NK-92 treated with Interleukin-12 subunit alpha and Interleukin-12 subunit beta, amount 100 ng/mL, for 24 hours (cell line): ENCODE measurements at regions not wholly inside any gene's neighbourhood (a gene's known extent, or its start where the extent isn't known, plus 50 kb on each side); places are given as distances from the start of the nearest gene placed in this dataset.

ENCODE experiments used
- DNase-seq: peaks from one replicate; lab custom pipeline; 2025; lab: John Stamatoyannopoulos, UW

GRCh38 chr1:87926131-87926830 is 597.6 kb downstream of the LMO4 start:
- no peak for DNase-seq

- DNase-seq, result no peak
These were observed 598.2 kb downstream of the LMO4 start for GRCh38 chr1:87926921-87927320.

GRCh38 chr1:87927391-87928280 is 599.0 kb downstream of the LMO4 start:
- DNase-seq, result no peak

GRCh38 chr1:87928623-87929022 is 599.9 kb downstream of the LMO4 start:
- no peak for DNase-seq

- no peak for DNase-seq
These were observed 601.2 kb downstream of the LMO4 start for GRCh38 chr1:87929906-87930305.

GRCh38 chr1:87930796-87931195 is 602.1 kb downstream of the LMO4 start:
- DNase-seq, result no peak

GRCh38 chr1:87933171-87933570 is 604.5 kb downstream of the LMO4 start:
- DNase-seq, result no peak

GRCh38 chr1:87935130-87935529 is 606.5 kb downstream of the LMO4 start:
- no peak for DNase-seq

GRCh38 chr1:87937831-87938395 is 609.2 kb downstream of the LMO4 start:
- no peak for DNase-seq

- DNase-seq, result no peak
These were observed 610.0 kb downstream of the LMO4 start for GRCh38 chr1:87938631-87939030.

GRCh38 chr1:87939444-87939843 is 610.8 kb downstream of the LMO4 start:
- DNase-seq, result no peak

GRCh38 chr1:87940421-87940820 is 611.7 kb downstream of the LMO4 start:
- no peak for DNase-seq

GRCh38 chr1:87941337-87941946 is 612.8 kb downstream of the LMO4 start:
- no peak for DNase-seq

GRCh38 chr1:87942165-87942564 is 613.5 kb downstream of the LMO4 start:
- no peak for DNase-seq

- DNase-seq, result no peak
These were observed 621.0 kb downstream of the LMO4 start for GRCh38 chr1:87949711-87950110.

- DNase-seq, result no peak
These were observed 621.7 kb downstream of the LMO4 start for GRCh38 chr1:87950369-87950768.

- no peak for DNase-seq
These were observed 622.7 kb downstream of the LMO4 start for GRCh38 chr1:87951409-87951808.

- no peak for DNase-seq
These were observed 623.2 kb downstream of the LMO4 start for GRCh38 chr1:87951852-87952251.

- DNase-seq, result no peak
These were observed 624.4 kb downstream of the LMO4 start for GRCh38 chr1:87953121-87953520.

GRCh38 chr1:87953732-87954344 is 625.2 kb downstream of the LMO4 start:
- peak; percentile 20 for DNase-seq

- DNase-seq, result no peak
These were observed 626.4 kb downstream of the LMO4 start for GRCh38 chr1:87955038-87955437.

GRCh38 chr1:87956072-87956471 is 627.4 kb downstream of the LMO4 start:
- DNase-seq, result no peak
